Mesenchymal stem cell (in vitro differentiated cells and primary cell): ENCODE measurements at regions not wholly inside any gene's neighbourhood (a gene's known extent, or its start where the extent isn't known, plus 50 kb on each side); places are given as distances from the start of the nearest gene placed in this dataset.

Experiments used
- DNase-seq: peaks from one replicate; pipeline ENCODE4 v3.0.0-alpha.2; 2013
- H2AFZ ChIP-seq: one replicate; pipeline ENCODE4 v1.6.1; 2013; ENCODE audit warnings: low read depth, mild to moderate bottlenecking, control low read depth, inconsistent platforms, low read length, moderate library complexity
- H2AK5ac ChIP-seq: 2 replicates; pipeline ENCODE4 v1.6.1; 2013; ENCODE audit warnings: low read length, moderate library complexity, mild to moderate bottlenecking, inconsistent platforms; ENCODE audit not compliant: severe bottlenecking
- H2BK120ac ChIP-seq: one replicate; pipeline ENCODE4 v1.6.1; 2013; ENCODE audit warnings: low read depth, mild to moderate bottlenecking, inconsistent platforms, low read length, moderate library complexity
- H2BK12ac ChIP-seq, 2 experiments: one replicate each; pipeline ENCODE4 v1.6.1; 2013; ENCODE audit warnings: inconsistent platforms in 2 of 2, low read length in 2 of 2, mild to moderate bottlenecking in 2 of 2, moderate library complexity in 2 of 2, control low read depth in 1 of 2
- H2BK15ac ChIP-seq: one replicate; pipeline ENCODE4 v1.6.1; 2013; ENCODE audit warnings: mild to moderate bottlenecking, low read depth, inconsistent platforms; ENCODE audit not compliant: poor library complexity, severe bottlenecking
- H2BK5ac ChIP-seq: 2 replicates; pipeline ENCODE4 v1.6.1; 2013; ENCODE audit warnings: low read depth, mild to moderate bottlenecking, low read length, control low read depth, inconsistent platforms; ENCODE audit not compliant: poor library complexity, severe bottlenecking
- H3K14ac ChIP-seq, 2 experiments: one replicate each; pipeline ENCODE4 v1.6.1; 2013; ENCODE audit warnings: inconsistent platforms in 2 of 2, low read length in 2 of 2, control low read depth in 1 of 2, mild to moderate bottlenecking in 1 of 2, moderate library complexity in 1 of 2
- H3K18ac ChIP-seq, 2 experiments: one replicate each; pipeline ENCODE4 v1.6.1; 2013; ENCODE audit warnings: inconsistent platforms in 2 of 2, low read length in 2 of 2, control low read depth in 1 of 2, low read depth in 1 of 2, mild to moderate bottlenecking in 1 of 2
- H3K23ac ChIP-seq, 2 experiments: one replicate each; pipeline ENCODE4 v1.6.1; 2013; ENCODE audit warnings: inconsistent platforms in 2 of 2, low read length in 2 of 2, mild to moderate bottlenecking in 2 of 2, moderate library complexity in 2 of 2, control low read depth in 1 of 2
- H3K27ac ChIP-seq: 2 replicates; pipeline ENCODE4 v1.5.1; 2013; ENCODE audit warnings: mild to moderate bottlenecking, moderate library complexity, low read length, control low read depth, inconsistent platforms; ENCODE audit not compliant: poor library complexity, severe bottlenecking
- H3K27me3 ChIP-seq, 2 experiments: 2 replicates each; pipeline versions ENCODE4 v1.6.1 to v1.7.0; 2013; ENCODE audit warnings: low read length in 2 of 2, mild to moderate bottlenecking in 2 of 2, moderate library complexity in 2 of 2, control low read depth in 1 of 2, inconsistent platforms in 1 of 2; ENCODE audit not compliant: control insufficient read depth in 1 of 2, insufficient read depth in 1 of 2
- H3K36me3 ChIP-seq, 2 experiments: 2 replicates each; pipeline versions ENCODE4 v1.6.1 to v1.7.0; 2013; ENCODE audit warnings: low read length in 2 of 2, control low read depth in 1 of 2, inconsistent platforms in 1 of 2, low read depth in 1 of 2, mild to moderate bottlenecking in 1 of 2; ENCODE audit not compliant: insufficient read depth in 2 of 2, control insufficient read depth in 1 of 2
- H3K4ac ChIP-seq, 2 experiments: one replicate each; pipeline ENCODE4 v1.6.1; 2013; ENCODE audit warnings: inconsistent platforms in 2 of 2, low read length in 2 of 2, mild to moderate bottlenecking in 2 of 2, moderate library complexity in 2 of 2, control low read depth in 1 of 2, low read depth in 1 of 2
- H3K4me1 ChIP-seq: 2 replicates; pipeline ENCODE4 v1.6.1; 2013; ENCODE audit warnings: low read depth, low read length, control low read depth; ENCODE audit not compliant: control insufficient read depth, insufficient read depth
- H3K4me2 ChIP-seq: 2 replicates; pipeline ENCODE4 v1.6.1; 2013; ENCODE audit warnings: low read length, mild to moderate bottlenecking, inconsistent platforms; ENCODE audit not compliant: poor library complexity, severe bottlenecking
- H3K4me3 ChIP-seq, 2 experiments: 2 replicates each; pipeline versions ENCODE4 v1.5.1 to v1.7.0; 2013; ENCODE audit warnings: low read length in 2 of 2, mild to moderate bottlenecking in 2 of 2, control low read depth in 1 of 2, low read depth in 1 of 2; ENCODE audit not compliant: insufficient read depth in 1 of 2
- H3K79me1 ChIP-seq: replicated peaks from 2 replicates; pipeline ENCODE4 v1.6.1; 2013; ENCODE audit warnings: mild to moderate bottlenecking, control low read depth, low read length, inconsistent platforms; ENCODE audit not compliant: poor library complexity, severe bottlenecking
- H3K9ac ChIP-seq: 2 replicates; pipeline ENCODE4 v1.7.0; 2013; ENCODE audit warnings: mild to moderate bottlenecking, low read length, moderate library complexity
- H3K9me3 ChIP-seq: 2 replicates; pipeline ENCODE4 v1.7.0; 2013; ENCODE audit warnings: mild to moderate bottlenecking, low read length; ENCODE audit not compliant: control insufficient read depth
- H4K8ac ChIP-seq: one replicate; pipeline ENCODE4 v1.6.1; 2013; ENCODE audit warnings: inconsistent platforms, mild to moderate bottlenecking, low read length, moderate library complexity
- H4K91ac ChIP-seq: one replicate; pipeline ENCODE4 v1.6.1; 2013; ENCODE audit warnings: mild to moderate bottlenecking, low read length, inconsistent platforms
- WGBS: methylation state at CpG from one replicate; pipeline ENCODE4 v1.1.7; 2013; ENCODE audit warnings: mixed read lengths; 5-methylcytosine and 5-hydroxymethylcytosine counted together

- H2AFZ ChIP-seq, result no peak overlapping the region
- H3K23ac ChIP-seq, result no peak overlapping the region
- H3K4me3 ChIP-seq, result no peak overlapping the region
- H4K91ac ChIP-seq, result no peak overlapping the region
- H3K9me3 ChIP-seq, result no peaks in the 10 kb centered on the region
- no peaks in the 10 kb centered on the region for H3K36me3 ChIP-seq
- H3K14ac ChIP-seq, result no peak overlapping the region
- H4K8ac ChIP-seq, result no peak overlapping the region
- no peak overlapping the region for H3K4me2 ChIP-seq
- peaks cover 9 to 16% of the 10 kb centered on the region in 2 experiments for H3K27me3 ChIP-seq
- 75% methylated on average over 3 of the region's 4 CpGs for WGBS
- no peaks in the 10 kb centered on the region for H3K79me1 ChIP-seq
- H3K27ac ChIP-seq, result no peak overlapping the region
- H2AK5ac ChIP-seq, result no peak overlapping the region
- DNase-seq, result no peak
- H3K18ac ChIP-seq, result no peak overlapping the region
- no peak overlapping the region for H2BK15ac ChIP-seq
- H3K9ac ChIP-seq, result no peak overlapping the region
- no peak overlapping the region for H3K4ac ChIP-seq
- H3K4me1 ChIP-seq, result peaks cover 1% of the 10 kb centered on the region
- no peak overlapping the region for H2BK5ac ChIP-seq
- no peak overlapping the region for H2BK120ac ChIP-seq
- H2BK12ac ChIP-seq, result no peak overlapping the region
Observed at GRCh38 chr10:44030132-44030531, 354.8 kb downstream of the CXCL12 start.

DNA sequence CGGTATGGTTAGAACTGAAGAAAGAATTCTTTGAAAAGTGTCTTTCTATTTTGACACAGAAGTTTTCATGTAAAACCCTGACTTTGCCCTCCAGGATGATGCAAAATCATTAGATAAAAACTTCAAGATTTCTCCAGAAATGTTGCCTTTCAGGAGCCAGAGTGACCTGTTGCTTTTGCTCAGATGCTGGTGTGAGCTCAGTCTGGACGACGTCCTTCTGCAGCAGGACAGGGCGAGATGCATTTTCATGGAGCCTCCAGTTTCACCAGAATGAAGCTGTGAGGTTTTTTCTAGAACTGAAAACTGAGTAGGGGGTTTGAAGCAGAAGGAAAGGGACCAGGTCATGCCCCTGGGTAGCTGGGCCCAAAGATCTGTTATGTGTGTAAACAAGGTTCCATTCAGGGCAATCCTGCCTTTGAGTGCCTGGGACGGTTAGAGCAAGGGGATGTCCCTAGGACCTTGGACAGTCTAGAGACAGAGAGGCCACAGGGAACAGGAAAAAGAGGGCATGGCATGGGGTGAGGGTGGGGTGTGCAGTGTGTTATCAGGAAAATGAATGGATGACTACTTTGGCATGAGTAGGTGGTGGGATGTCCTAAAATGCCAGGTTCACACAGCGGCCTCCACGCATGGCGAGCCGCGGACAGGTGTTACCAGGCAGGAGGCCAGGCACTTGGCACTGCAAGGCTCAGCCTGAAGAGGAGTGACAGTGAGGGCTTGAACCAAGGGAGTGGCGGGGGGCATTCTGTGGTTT lies 356.3 kb downstream of the CXCL12 start:
- Histone ChIP-seq H4K91ac (no peak overlapping the region), H3K4me1 (peaks cover 1% of the 10 kb centered on the region), H3K79me1 (no peaks in the 10 kb centered on the region), H3K4me2 (no peak overlapping the region), H2AFZ (no peak overlapping the region), H2BK5ac (no peak overlapping the region), H3K4ac (no peak overlapping the region), H3K18ac (no peak overlapping the region), H3K23ac (no peak overlapping the region), H3K14ac (no peak overlapping the region), H2BK120ac (no peak overlapping the region), H3K9ac (no peak overlapping the region), H2BK15ac (no peak overlapping the region), H3K9me3 (peaks cover 6% of the 10 kb centered on the region), H2AK5ac (no peak overlapping the region), H3K27ac (no peak overlapping the region), H3K27me3 (peaks cover 13 to 14% of the 10 kb centered on the region in 2 experiments), H4K8ac (no peak overlapping the region), H3K4me3 (no peak overlapping the region), H2BK12ac (no peak overlapping the region), H3K36me3 (no peaks in the 10 kb centered on the region)
- no peak for DNase-seq
- 96% methylated on average over 9 of the region's 11 CpGs for WGBS

GRCh38 chr10:44024356-44025116 lies 360.4 kb downstream of the CXCL12 start:
- 73% methylated on average over 4 of the region's 6 CpGs for WGBS
- no peaks in the 10 kb centered on the region for H3K4me1 ChIP-seq

DNA sequence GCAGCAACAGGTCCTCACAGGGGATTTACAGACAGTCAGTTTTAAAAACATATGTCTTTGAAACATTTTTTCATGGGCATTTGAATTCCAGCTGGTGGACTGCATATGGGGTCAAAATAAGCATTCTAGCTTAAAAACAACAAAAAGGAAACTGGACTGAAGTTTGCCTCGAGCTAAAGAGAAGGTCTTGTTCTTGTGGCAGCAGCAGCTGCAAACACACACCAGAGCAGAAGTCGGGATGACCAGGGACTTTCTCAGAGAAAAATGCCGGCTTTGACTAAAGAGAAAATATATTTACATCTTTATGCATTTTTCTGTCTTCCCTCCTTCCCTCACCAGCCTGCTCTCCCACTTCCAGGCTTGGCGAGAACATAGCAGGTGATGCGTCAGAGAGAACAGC lies 361.4 kb downstream of the CXCL12 start:
- Histone ChIP-seq H2BK5ac (no peak overlapping the region), H3K4ac (no peak overlapping the region), H2BK15ac (no peak overlapping the region), H3K36me3 (no peaks in the 10 kb centered on the region), H3K9ac (no peak overlapping the region), H4K91ac (no peak overlapping the region), H2BK120ac (no peak overlapping the region), H3K79me1 (no peaks in the 10 kb centered on the region), H2AFZ (no peak overlapping the region), H3K4me3 (no peak overlapping the region), H3K9me3 (peaks cover 6% of the 10 kb centered on the region), H3K4me2 (no peak overlapping the region), H2AK5ac (no peak overlapping the region), H4K8ac (no peak overlapping the region), H3K23ac (no peak overlapping the region), H2BK12ac (no peak overlapping the region), H3K4me1 (no peaks in the 10 kb centered on the region), H3K14ac (no peak overlapping the region), H3K27ac (no peak overlapping the region), H3K18ac (no peak overlapping the region), H3K27me3 (peaks cover 4 to 14% of the 10 kb centered on the region in 2 experiments)
- DNase-seq, result no peak
- WGBS, result 81% methylated on average over 5 of the region's 5 CpGs

More at GRCh38 chr10:44024356-44025116, 360.4 kb downstream of the CXCL12 start:
- H2BK12ac ChIP-seq, result no peak overlapping the region
- H3K27ac ChIP-seq, result no peak overlapping the region
- H3K79me1 ChIP-seq, result no peaks in the 10 kb centered on the region
- H3K4me3 ChIP-seq, result no peak overlapping the region
- H3K23ac ChIP-seq, result no peak overlapping the region
- H2BK5ac ChIP-seq, result no peak overlapping the region
- H3K14ac ChIP-seq, result peak overlapping the region in 1 of 2 experiments; percentile 39
- H4K8ac ChIP-seq, result no peak overlapping the region
- H2BK120ac ChIP-seq, result no peak overlapping the region
- H2AFZ ChIP-seq, result no peak overlapping the region
- H3K27me3 ChIP-seq, result peaks cover 7 to 18% of the 10 kb centered on the region in 2 experiments
- H2AK5ac ChIP-seq, result no peak overlapping the region
- H3K36me3 ChIP-seq, result no peaks in the 10 kb centered on the region
- no peak overlapping the region for H3K4me2 ChIP-seq
- H3K4ac ChIP-seq, result no peak overlapping the region
- no peak overlapping the region for H3K18ac ChIP-seq
- H3K9me3 ChIP-seq, result peaks cover 6% of the 10 kb centered on the region
- H3K9ac ChIP-seq, result no peak overlapping the region
- DNase-seq, result no peak
- H2BK15ac ChIP-seq, result no peak overlapping the region
- no peak overlapping the region for H4K91ac ChIP-seq
